GM18951 (cell line): ENCODE measurements at regions not wholly inside any gene's neighbourhood (a gene's known extent, or its start where the extent isn't known, plus 50 kb on each side); places are given as distances from the start of the nearest gene placed in this dataset.

Source experiments
- POLR2A ChIP-seq: IDR thresholded peaks from 4 replicates; pipeline ENCODE4 v1.6.1; 2011; ENCODE audit warnings: mild to moderate bottlenecking; ENCODE audit not compliant: insufficient read length, insufficient read depth; ENCODE audit errors: extremely low read depth
- in situ Hi-C: fragments of 300-500 bp; cut with MboI; formaldehyde crosslinking; loops from one replicate; pipeline ENCODE4 v1.12.0; 2022; ENCODE audit warnings: low sequenced_read_pairs, mixed read lengths, inconsistent platforms; ENCODE audit not compliant: unreplicated experiment

- in situ Hi-C loops, result no loop called here
- TF ChIP-seq POLR2A, result no peak
These were observed 81.2 kb upstream of the CCN6 start for GRCh38 chr6:111972745-111973117.

DNA sequence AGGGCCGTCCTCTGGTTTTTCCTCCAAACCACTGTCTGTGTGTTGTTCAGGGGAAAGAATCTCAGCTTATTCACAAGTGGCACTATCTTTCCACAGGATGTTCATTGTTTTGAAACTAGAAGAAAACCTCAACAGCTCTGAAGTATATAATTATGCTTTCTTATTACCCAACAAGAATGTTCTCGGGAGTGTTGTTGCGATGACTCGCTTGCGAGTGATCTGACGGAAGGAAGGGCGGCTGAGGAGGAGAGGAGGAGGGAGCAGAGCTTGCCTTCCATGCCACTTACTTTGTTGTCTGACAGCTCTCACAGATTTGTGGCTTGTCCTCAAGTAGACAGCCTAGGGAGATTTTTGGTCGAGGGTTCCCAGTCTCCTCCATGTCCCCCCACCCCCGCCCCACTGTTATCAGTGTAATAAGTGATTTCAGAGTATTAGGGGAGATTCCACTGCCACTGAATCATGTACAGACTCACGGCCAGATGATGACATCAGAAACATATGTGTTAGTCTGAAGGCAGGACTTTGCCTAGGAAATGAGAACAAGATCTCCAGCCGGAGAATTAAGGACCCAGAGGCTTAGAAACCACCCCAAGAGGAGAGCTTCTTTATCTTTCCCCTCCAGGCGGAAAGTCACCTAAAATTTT is 80.7 kb upstream of the CCN6 start:
- no peak for TF ChIP-seq POLR2A
- in situ Hi-C loops, result no loop called here

GRCh38 chr6:111973927-111974639 is 79.8 kb upstream of the CCN6 start:
- in situ Hi-C loops, result no loop called here
- no peak for TF ChIP-seq POLR2A

- in situ Hi-C loops, result no loop called here
- no peak for TF ChIP-seq POLR2A
These were observed 78.4 kb upstream of the CCN6 start for GRCh38 chr6:111975466-111975865.

DNA sequence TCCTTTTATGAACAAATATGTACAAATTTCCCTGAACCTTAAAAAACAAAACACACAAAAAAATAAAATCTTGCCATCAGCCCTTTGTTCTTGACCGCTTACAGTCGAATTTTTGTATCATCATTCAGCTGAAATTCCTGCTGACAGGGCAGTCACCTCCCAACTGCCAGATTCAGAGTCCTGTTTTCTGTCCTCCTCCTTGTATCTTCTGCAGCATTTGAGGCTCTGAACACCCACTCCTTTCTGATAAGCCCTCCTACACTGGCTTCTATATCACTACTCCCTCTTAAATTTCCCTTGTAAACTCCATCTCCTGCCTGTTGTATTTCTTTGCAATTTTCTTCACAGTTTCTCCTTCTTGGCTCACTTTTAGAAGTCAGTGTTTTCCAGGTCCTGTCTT is 77.8 kb upstream of the CCN6 start:
- in situ Hi-C loops, result no loop called here
- no peak for TF ChIP-seq POLR2A

DNA sequence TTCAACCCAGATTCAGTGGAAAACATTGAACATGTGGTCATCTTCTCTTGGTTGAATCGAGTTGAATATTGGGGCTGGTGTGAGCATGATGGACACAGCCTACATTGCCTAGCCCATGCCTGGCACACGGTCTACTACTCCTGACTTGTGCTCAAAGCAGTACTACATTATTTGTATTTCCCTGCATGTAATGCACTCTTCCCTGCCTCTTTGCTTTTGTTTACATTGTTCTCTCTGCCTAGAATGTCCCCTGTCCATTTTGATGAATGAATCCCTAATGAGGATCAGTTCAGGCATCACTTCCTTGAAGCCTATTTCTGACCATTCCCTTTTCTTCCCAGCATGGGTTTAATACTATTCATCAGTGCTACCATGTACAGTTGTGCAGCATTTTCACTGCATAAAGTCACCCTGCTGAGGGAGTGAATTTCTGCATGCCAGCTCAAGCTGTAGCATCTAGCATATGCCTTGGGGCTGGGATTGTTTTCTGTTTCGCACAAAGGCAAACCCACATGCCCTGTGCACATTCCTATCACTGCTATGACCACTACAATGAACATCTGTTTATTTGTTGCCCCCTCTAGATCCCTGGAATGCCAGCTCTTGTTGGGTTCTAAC is 75.3 kb upstream of the CCN6 start:
- in situ Hi-C loops, result no loop called here
- TF ChIP-seq POLR2A, result no peak

- no peak for TF ChIP-seq POLR2A
- in situ Hi-C loops, result no loop called here
These were observed 74.3 kb upstream of the CCN6 start for GRCh38 chr6:111979633-111980032.

DNA sequence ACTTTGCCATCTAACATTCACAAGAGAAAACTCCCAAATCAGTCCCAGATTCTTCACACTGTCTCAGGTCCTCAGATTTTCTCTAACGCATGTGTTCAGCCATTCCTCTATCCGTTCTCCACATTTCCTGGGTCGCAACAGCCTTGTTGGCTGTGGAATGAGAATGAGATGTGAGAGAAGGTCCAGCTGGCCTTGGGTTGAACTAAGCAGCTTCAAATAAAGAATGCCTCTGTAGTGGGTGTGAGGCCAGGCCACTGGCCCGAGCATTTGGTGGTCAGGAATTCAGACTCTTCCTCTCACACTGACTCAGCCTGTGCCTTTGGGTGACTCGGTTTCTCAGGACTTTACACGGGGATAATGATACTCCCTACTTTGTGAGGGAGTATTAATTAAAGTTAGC is 73.8 kb upstream of the CCN6 start:
- no peak for TF ChIP-seq POLR2A
- in situ Hi-C loops, result no loop called here

DNA sequence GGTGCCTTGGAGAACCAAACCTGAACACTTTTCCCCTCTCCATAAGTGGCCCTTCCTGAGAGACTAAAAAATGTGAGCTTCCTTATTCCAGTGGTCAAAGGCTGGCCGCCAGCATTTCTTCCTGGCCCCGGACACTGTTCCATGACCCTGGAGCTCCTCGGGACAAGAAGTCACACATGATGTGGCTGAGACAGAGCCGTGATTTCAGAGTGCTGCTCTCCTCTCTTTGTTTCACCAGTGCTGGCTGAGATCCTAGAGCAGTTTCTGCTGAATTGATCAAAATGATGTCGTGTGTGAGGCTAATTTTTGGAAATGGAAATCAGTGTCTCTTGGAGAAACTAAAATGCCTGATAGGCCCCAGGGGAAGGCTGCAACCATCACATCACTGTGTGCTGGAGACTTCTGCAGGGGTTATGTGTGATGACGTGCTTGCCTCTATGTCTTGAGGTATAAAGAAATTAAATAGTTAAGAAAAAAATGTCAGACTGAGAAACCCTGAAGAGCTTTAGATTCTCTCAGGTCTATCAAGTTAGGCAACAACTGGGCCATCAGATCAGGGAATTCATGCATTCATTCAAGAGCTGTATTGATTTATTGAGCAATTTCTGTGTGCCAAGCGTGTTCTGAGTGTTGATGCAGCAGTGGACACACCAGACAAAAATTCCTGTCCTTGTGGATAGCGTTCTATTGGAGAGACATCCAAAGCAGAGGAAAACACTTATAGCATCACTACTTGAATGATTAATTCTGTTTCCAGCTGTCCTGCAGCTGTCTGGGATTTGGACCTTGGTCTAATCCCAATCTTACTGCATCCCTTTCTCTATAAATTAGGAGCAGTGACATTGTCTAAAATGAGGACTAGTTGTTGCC is 72.7 kb upstream of the CCN6 start:
- in situ Hi-C loops, result no loop called here
- no peak for TF ChIP-seq POLR2A

DNA sequence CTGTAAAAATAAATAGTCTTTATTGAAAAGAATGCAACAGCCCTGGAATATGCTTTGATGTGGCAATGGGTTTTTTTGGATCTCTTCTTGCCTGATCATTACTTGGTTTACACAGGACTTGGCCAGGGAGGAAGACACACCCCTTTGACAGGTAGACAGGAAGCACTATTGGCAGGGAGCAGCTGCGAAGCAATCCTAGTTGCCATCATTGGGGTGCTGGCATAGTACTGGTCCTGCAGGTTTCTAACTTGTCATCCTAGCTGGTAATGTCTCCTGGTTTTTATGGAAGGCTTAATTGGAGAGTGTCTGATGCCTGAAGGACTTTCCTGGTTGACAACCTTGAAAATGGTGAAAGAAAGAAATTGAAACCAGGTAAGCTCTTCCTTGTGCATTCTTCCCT is 71.2 kb upstream of the CCN6 start:
- in situ Hi-C loops, result no loop called here
- TF ChIP-seq POLR2A, result no peak

DNA sequence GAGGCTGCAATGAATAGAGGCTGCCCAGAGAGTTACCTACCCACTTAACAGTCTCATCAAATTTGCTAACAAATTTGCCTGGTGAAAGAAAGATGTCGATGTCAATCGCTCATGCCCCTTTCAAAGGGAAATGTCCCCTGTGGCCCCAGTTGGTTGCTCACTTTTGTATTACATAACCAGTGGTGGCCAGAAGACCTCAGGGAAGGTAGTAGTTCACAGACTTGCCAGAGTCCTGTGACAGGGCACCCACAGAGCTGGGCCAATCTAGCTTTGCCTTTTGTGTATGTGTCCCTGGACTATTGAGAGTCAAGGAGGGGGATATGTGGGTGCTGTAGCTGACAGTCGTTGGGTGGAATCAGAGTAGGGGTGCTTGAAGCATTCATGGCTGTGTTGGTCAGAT is 70.7 kb upstream of the CCN6 start:
- no peak for TF ChIP-seq POLR2A
- in situ Hi-C loops, result no loop called here

DNA sequence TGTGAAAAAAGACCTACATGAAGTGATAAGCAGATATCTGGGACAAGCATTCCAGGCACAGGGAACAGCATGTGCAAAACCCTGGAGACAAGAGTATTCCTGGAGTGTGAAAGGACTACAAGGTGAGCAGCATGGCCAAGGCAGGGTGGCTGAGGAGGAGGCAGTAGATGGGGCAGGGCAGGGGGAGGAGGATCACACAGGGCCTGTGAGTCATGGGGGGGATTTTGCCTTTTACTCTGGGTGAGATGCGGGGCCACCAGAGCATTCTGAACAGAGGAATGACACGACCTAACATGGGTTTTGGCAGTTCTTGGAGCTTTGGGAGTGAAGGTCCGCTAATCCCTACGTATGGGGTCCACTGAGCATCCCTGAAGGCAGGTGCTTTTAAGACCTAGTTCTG is 69.8 kb upstream of the CCN6 start:
- no peak for TF ChIP-seq POLR2A
- in situ Hi-C loops, result no loop called here

DNA sequence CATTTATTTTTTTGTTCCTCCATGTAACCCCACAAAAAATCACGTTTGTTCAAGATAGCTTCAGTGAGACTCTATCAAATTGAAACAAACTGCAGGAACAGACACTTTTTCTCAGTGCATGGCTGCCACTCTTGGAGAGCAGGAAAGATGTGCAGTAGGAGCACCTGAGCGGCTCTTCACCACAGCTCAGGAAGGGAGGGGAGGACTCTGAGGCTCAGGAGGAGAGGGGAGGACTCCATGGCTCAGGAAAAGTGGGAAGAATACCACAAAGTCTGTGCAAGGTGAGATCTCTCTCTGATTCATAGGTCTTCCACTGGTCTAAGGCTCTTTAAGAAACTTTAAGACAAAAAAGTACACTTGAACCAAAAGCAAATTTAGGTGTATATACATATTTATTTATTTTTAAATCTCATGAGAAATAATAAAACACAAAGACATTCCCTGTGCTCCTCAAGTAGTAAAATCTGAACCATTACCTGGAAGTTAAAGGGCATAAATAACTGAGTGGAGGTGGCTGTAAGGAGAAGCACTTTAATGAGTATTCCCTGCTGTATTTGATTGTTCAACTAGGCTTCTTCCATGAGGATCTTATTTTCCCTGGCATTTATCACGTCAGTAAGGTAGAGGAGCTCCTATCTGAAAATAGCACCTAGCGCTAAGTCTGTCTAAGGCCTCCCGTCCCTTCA is 69.2 kb upstream of the CCN6 start:
- no peak for TF ChIP-seq POLR2A
- in situ Hi-C loops, result no loop called here
